ENCODE measurements at regions not wholly inside any gene's neighbourhood (a gene's known extent, or its start where the extent isn't known, plus 50 kb on each side); places are given as distances from the start of the nearest gene placed in this dataset.
A peak's percentile ranks its signal among the peaks of the same experiment; 100 is the strongest.

- no peak for DNase-seq (ENCODE audit: low read depth, low spot score)
- in situ Hi-C loops (cut with HindIII; ENCODE audit: low sequenced_read_pairs): no loop called here
- no peak overlapping the region for H3K4me3 ChIP-seq (ENCODE audit: low read depth, low read length)
- TF ChIP-seq, protein P1, sequence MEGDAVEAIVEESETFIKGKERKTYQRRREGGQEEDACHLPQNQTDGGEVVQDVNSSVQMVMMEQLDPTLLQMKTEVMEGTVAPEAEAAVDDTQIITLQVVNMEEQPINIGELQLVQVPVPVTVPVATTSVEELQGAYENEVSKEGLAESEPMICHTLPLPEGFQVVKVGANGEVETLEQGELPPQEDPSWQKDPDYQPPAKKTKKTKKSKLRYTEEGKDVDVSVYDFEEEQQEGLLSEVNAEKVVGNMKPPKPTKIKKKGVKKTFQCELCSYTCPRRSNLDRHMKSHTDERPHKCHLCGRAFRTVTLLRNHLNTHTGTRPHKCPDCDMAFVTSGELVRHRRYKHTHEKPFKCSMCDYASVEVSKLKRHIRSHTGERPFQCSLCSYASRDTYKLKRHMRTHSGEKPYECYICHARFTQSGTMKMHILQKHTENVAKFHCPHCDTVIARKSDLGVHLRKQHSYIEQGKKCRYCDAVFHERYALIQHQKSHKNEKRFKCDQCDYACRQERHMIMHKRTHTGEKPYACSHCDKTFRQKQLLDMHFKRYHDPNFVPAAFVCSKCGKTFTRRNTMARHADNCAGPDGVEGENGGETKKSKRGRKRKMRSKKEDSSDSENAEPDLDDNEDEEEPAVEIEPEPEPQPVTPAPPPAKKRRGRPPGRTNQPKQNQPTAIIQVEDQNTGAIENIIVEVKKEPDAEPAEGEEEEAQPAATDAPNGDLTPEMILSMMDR (IDR thresholded peaks at IDR 0.05; ENCODE audit: low read depth, low read length): no peak
These were observed 412.7 kb upstream of the SMC2 start for GRCh38 chr9:103681435-103681834.

DNA sequence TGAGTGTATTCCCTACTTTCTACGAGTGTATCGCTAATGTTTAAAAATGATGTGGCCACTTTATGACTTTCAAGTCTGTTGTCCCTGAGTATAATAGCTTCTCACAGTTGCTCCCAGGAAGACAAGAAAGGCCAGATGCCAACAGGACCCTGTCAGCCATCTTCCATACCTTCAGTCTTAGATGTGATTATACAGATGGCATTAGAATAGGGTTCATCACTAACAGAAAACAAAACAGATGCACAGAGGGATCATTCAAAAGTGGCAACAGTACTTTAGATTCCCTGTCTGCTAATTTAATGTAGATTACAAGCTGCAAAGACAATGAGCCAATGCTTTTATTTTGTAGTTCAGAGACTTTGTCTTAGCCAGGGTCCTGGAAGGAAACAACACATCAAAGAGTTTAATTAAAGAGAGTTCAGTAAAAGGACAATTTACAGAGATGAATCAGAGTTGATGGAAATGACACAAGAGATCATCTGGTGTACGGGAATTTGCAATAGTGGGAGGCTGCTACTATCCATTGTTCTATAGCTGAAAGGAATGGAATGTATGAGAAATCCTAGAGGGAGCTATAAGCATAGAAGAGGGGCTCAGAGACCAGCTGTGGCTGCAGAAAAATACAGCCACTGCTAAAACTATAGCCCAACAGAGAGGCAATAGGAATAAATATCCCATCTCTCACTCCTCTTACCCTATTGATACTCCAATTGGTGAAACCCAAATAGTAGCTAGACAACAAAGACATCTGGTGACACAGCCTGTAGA is 393.7 kb upstream of the SMC2 start:
- no peak overlapping the region for H3K4me3 ChIP-seq (ENCODE audit: low read depth, low read length)
- in situ Hi-C loops (cut with HindIII; ENCODE audit: low sequenced_read_pairs): no loop called here
- TF ChIP-seq, protein P1 (IDR thresholded peaks at IDR 0.05; ENCODE audit: low read depth, low read length): no peak
- DNase-seq (ENCODE audit: low read depth, low spot score): no peak

- H3K4me3 ChIP-seq (ENCODE audit: low read depth, low read length): no peak overlapping the region
- TF ChIP-seq, protein P1 (IDR thresholded peaks at IDR 0.05; ENCODE audit: low read depth, low read length): no peak
- no peak for DNase-seq (ENCODE audit: low read depth, low spot score)
- in situ Hi-C loops (cut with HindIII; ENCODE audit: low sequenced_read_pairs): no loop called here
These were observed 391.5 kb upstream of the SMC2 start for GRCh38 chr9:103702572-103702971.

GRCh38 chr9:103707181-103707580 is 386.9 kb upstream of the SMC2 start:
- no peak overlapping the region for H3K4me3 ChIP-seq (ENCODE audit: low read depth, low read length)
- in situ Hi-C loops (cut with HindIII; ENCODE audit: low sequenced_read_pairs): no loop called here
- TF ChIP-seq, protein P1 (IDR thresholded peaks at IDR 0.05; ENCODE audit: low read depth, low read length): no peak
- DNase-seq (ENCODE audit: low read depth, low spot score): peak; percentile 6

DNA sequence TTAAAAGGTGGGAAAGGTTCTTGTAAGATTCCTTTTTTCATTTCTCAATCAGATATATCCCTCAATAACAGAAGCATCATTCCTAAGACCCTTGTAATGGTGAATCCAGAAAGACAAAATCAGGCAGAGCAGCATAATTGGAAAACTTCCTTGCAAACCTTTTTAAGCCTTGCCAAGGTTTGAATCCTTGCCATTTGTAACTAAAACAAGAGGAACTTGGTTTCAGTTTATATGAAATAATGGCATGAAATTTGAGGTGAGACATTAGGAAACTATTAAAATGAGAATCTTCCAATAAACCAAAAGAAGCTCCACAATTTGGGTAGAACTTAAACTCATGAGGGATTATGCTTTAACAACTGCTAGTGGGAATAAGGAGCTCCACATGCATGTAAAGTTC is 384.7 kb upstream of the SMC2 start:
- TF ChIP-seq, protein P1 (IDR thresholded peaks at IDR 0.05; ENCODE audit: low read depth, low read length): no peak
- in situ Hi-C loops (cut with HindIII; ENCODE audit: low sequenced_read_pairs): no loop called here
- no peak overlapping the region for H3K4me3 ChIP-seq (ENCODE audit: low read depth, low read length)
- no peak for DNase-seq (ENCODE audit: low read depth, low spot score)

DNA sequence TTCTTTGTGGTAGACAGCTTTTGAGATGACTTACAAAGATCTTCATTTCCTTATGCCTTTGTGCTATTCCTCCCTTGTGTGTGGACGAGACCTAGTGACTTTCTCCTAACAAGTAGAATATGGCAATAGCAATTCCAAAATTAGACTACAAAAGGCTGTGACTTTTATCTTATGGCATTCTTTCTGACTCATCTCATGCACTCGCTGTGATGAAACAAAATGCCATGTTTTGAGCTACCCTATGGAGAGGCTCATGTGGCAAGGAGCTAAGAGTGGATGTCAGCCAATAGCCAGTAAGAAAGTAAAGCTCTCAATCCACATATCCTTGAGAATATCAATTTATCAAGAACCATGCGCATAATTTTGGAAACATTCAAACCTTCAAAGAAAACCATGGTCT is 380.5 kb upstream of the SMC2 start:
- DNase-seq (ENCODE audit: low read depth, low spot score): peak; percentile 43
- in situ Hi-C loops (cut with HindIII; ENCODE audit: low sequenced_read_pairs): no loop called here
- TF ChIP-seq, protein P1 (IDR thresholded peaks at IDR 0.05; ENCODE audit: low read depth, low read length): no peak
- H3K4me3 ChIP-seq (ENCODE audit: low read depth, low read length): no peak overlapping the region

Measured in astrocyte of the spinal cord (primary cell).